ENCODE measurements at regions not wholly inside any gene's neighbourhood (a gene's known extent, or its start where the extent isn't known, plus 50 kb on each side); places are given as distances from the start of the nearest gene placed in this dataset.
"Not testable (repeated sequence)": the region's sequence is repeated elsewhere in the genome, so short reads cannot be mapped to it uniquely, and the experiment has no call there.

- no peak overlapping the region for H3K4me3 Mint-ChIP-seq
- no peaks in the 10 kb centered on the region for H3K27me3 Mint-ChIP-seq
- H3K4me1 Mint-ChIP-seq: peaks cover 34% of the 10 kb centered on the region
- ATAC-seq (ENCODE audit: low read depth) (no peak), DNase-seq (no peak)
- H3K27ac Mint-ChIP-seq: no peak overlapping the region
- POLR2A ChIA-PET: interaction anchor here (0.5 to 1.8 kb wide), 3 partner anchors 14 to 59 kb away, joined by 3 to 4 read pairs (median 4); partner anchors contain the start of gene TNFAIP3
- peaks cover 8% of the 10 kb centered on the region for H3K9me3 Mint-ChIP-seq
- peaks cover 13% of the 10 kb centered on the region for H3K36me3 Mint-ChIP-seq
Measured at GRCh38 chr6:137808191-137808590, 58.9 kb upstream of the TNFAIP3 start.

- Mint-ChIP-seq H3K27ac (no peak overlapping the region), H3K4me3 (no peak overlapping the region), H3K4me1 (peaks cover 34% of the 10 kb centered on the region), H3K27me3 (no peaks in the 10 kb centered on the region), H3K9me3 (peaks cover 5% of the 10 kb centered on the region), H3K36me3 (peaks cover 10% of the 10 kb centered on the region)
- POLR2A ChIA-PET: interaction anchor here (1.8 kb wide), 1 partner anchor 58 kb away, joined by 4 read pairs; the partner anchor contains the start of gene TNFAIP3
- DNase-seq: no peak
- no peak for ATAC-seq (ENCODE audit: low read depth)
Measured at GRCh38 chr6:137808836-137809315, 58.2 kb upstream of the TNFAIP3 start.

- H3K27me3 Mint-ChIP-seq; H3K36me3 Mint-ChIP-seq; H3K4me3 Mint-ChIP-seq; ATAC-seq (ENCODE audit: low read depth); H3K9me3 Mint-ChIP-seq; DNase-seq: not testable (repeated sequence)
- Mint-ChIP-seq H3K4me1 (peaks cover 27% of the 10 kb centered on the region), H3K27ac (peak overlapping the region; percentile 80)
- POLR2A ChIA-PET: interaction anchor here (1.5 to 3.3 kb wide), 3 partner anchors 14 to 58 kb away, joined by 4 to 18 read pairs (median 13); partner anchors contain the start of gene TNFAIP3
Measured at GRCh38 chr6:137809895-137810553, 57.0 kb upstream of the TNFAIP3 start.

GRCh38 chr6:137810554-137811120 is 56.4 kb upstream of the TNFAIP3 start:
- Mint-ChIP-seq H3K4me1 (peaks cover 27% of the 10 kb centered on the region), H3K27ac (peak overlapping the region; percentile 80), H3K36me3 (peaks cover 8% of the 10 kb centered on the region), H3K9me3 (peaks cover 5% of the 10 kb centered on the region), H3K27me3 (no peaks in the 10 kb centered on the region), H3K4me3 (peak overlapping the region; percentile 32)
- POLR2A ChIA-PET: interaction anchor here (0.8 to 3.3 kb wide), 4 partner anchors 13 to 95 kb away, joined by 3 to 18 read pairs (median 8); partner anchors contain the start of gene TNFAIP3
- DNase-seq (no peak), ATAC-seq (ENCODE audit: low read depth) (no peak)

GRCh38 chr6:137811121-137811915 is 55.7 kb upstream of the TNFAIP3 start:
- POLR2A ChIA-PET: interaction anchor here (0.8 to 3.3 kb wide), 5 partner anchors 9 to 96 kb away, joined by 3 to 18 read pairs (median 5); partner anchors contain the start of gene TNFAIP3
- peak; percentile 64 for DNase-seq

GRCh38 chr6:137811916-137812553 is 55.0 kb upstream of the TNFAIP3 start:
- DNase-seq (no peak), ATAC-seq (ENCODE audit: low read depth) (no peak)
- Mint-ChIP-seq H3K4me1 (peaks cover 36% of the 10 kb centered on the region), H3K9me3 (peaks cover 2% of the 10 kb centered on the region), H3K27ac (peak overlapping the region; percentile 80), H3K27me3 (no peaks in the 10 kb centered on the region), H3K36me3 (peaks cover 4% of the 10 kb centered on the region), H3K4me3 (peak overlapping the region; percentile 32)
- POLR2A ChIA-PET: interaction anchor here (1.1 to 3.3 kb wide), 4 partner anchors 8 to 56 kb away, joined by 4 to 18 read pairs (median 9); partner anchors contain the start of gene TNFAIP3

More at GRCh38 chr6:137811121-137811915, 55.7 kb upstream of the TNFAIP3 start:
- H3K27me3 Mint-ChIP-seq: no peaks in the 10 kb centered on the region
- ATAC-seq (ENCODE audit: low read depth): peak; percentile 97
- peaks cover 5% of the 10 kb centered on the region for H3K36me3 Mint-ChIP-seq
- H3K9me3 Mint-ChIP-seq: peaks cover 3% of the 10 kb centered on the region
- H3K4me1 Mint-ChIP-seq: peaks cover 34% of the 10 kb centered on the region
- peak overlapping the region; percentile 32 for H3K4me3 Mint-ChIP-seq
- H3K27ac Mint-ChIP-seq: peak overlapping the region; percentile 80

- no peak for ATAC-seq (ENCODE audit: low read depth)
- H3K9me3 Mint-ChIP-seq: no peaks in the 10 kb centered on the region
- no peaks in the 10 kb centered on the region for H3K36me3 Mint-ChIP-seq
- H3K27ac Mint-ChIP-seq: no peak overlapping the region
- peaks cover 39% of the 10 kb centered on the region for H3K4me1 Mint-ChIP-seq
- H3K4me3 Mint-ChIP-seq: no peak overlapping the region
- H3K27me3 Mint-ChIP-seq: no peaks in the 10 kb centered on the region
- no peak for DNase-seq
- POLR2A ChIA-PET: interaction anchor here (3.3 kb wide), 1 partner anchor 10 kb away, joined by 18 read pairs; no protein-coding TSS in a partner anchor
Measured at GRCh38 chr6:137813308-137813970, 53.6 kb upstream of the TNFAIP3 start.

- ATAC-seq (ENCODE audit: low read depth); H3K36me3 Mint-ChIP-seq; POLR2A ChIA-PET; H3K27ac Mint-ChIP-seq; DNase-seq; H3K9me3 Mint-ChIP-seq; H3K27me3 Mint-ChIP-seq; H3K4me3 Mint-ChIP-seq: not testable (repeated sequence)
- H3K4me1 Mint-ChIP-seq: peaks cover 41% of the 10 kb centered on the region
Measured at GRCh38 chr6:137814030-137814429, 53.0 kb upstream of the TNFAIP3 start.

GRCh38 chr6:137815692-137816091 is 51.4 kb upstream of the TNFAIP3 start:
- H3K36me3 Mint-ChIP-seq: no peaks in the 10 kb centered on the region
- POLR2A ChIA-PET: no interaction called here
- peaks cover 46% of the 10 kb centered on the region for H3K4me1 Mint-ChIP-seq
- H3K4me3 Mint-ChIP-seq: peak overlapping the region; percentile 65
- H3K9me3 Mint-ChIP-seq: no peaks in the 10 kb centered on the region
- ATAC-seq (ENCODE audit: low read depth): no peak
- DNase-seq: no peak
- peak overlapping the region; percentile 86 for H3K27ac Mint-ChIP-seq
- no peaks in the 10 kb centered on the region for H3K27me3 Mint-ChIP-seq

GRCh38 chr6:137816133-137816579 is 50.9 kb upstream of the TNFAIP3 start:
- Mint-ChIP-seq H3K4me3 (peak overlapping the region; percentile 65), H3K4me1 (peaks cover 42% of the 10 kb centered on the region), H3K27ac (peak overlapping the region; percentile 86), H3K27me3 (no peaks in the 10 kb centered on the region), H3K9me3 (no peaks in the 10 kb centered on the region), H3K36me3 (no peaks in the 10 kb centered on the region)
- POLR2A ChIA-PET: no interaction called here
- DNase-seq: no peak
- ATAC-seq (ENCODE audit: low read depth): peak; percentile 34

GRCh38 chr6:137816688-137817618 is 50.1 kb upstream of the TNFAIP3 start:
- H3K4me1 Mint-ChIP-seq: peaks cover 37% of the 10 kb centered on the region
- no peaks in the 10 kb centered on the region for H3K36me3 Mint-ChIP-seq
- no peak overlapping the region for H3K4me3 Mint-ChIP-seq
- H3K9me3 Mint-ChIP-seq: no peaks in the 10 kb centered on the region
- no peak for ATAC-seq (ENCODE audit: low read depth)
- no peaks in the 10 kb centered on the region for H3K27me3 Mint-ChIP-seq
- no peak for DNase-seq
- POLR2A ChIA-PET: no interaction called here
- no peak overlapping the region for H3K27ac Mint-ChIP-seq
